Stimulated activated CD4-positive, alpha-beta T cell treated with anti-CD3 and anti-CD28 coated beads, Interleukin-15, amount 100 ng/mL, for 48 hours (primary cell): ENCODE measurements at regions not wholly inside any gene's neighbourhood (a gene's known extent, or its start where the extent isn't known, plus 50 kb on each side); places are given as distances from the start of the nearest gene placed in this dataset.

Experiments used
- DNase-seq, 2 donors: peaks; one replicate each; pipeline ENCODE4 v3.0.0-alpha.2; 2020; ENCODE audit warnings: low read depth in 2 of 2

GRCh38 chr18:22847392-22847791 is 85.7 kb upstream of the RBBP8 start:
- no peak for DNase-seq

DNA sequence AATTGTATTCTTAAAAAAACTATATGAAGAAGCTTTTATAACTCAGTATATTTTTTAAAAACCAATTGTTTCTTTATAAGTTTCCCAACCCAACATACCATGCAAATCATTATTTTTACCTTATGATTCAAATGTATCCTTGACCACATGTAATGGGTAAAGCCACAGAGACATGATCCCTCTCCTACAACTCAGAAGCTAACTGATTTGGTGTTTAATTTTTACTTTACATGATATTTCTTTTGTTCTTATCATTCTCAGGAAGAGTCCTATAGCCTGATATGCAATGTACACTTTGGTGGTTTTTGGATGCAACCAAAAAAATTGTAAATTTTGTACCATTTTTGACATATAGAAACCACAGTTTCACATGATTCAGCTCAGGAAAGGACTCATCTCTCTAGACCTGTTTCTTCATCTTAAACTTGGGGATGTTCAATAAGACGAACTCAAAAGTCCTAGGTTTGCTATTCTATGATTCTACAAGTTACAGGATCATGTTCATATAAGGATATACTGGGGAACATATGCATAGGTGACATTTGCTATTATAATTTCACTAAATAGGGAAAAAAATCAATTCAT is 85.2 kb upstream of the RBBP8 start:
- DNase-seq = no peak

GRCh38 chr18:22848615-22849014 is 84.5 kb upstream of the RBBP8 start:
- DNase-seq = no peak

- no peak for DNase-seq
These were observed 76.3 kb upstream of the RBBP8 start for GRCh38 chr18:22856870-22857269.

GRCh38 chr18:22858121-22858520 is 75.0 kb upstream of the RBBP8 start:
- DNase-seq = no peak

- DNase-seq = no peak
These were observed 72.3 kb upstream of the RBBP8 start for GRCh38 chr18:22860807-22861206.

GRCh38 chr18:22865354-22866116 is 67.6 kb upstream of the RBBP8 start:
- no peak for DNase-seq

DNA sequence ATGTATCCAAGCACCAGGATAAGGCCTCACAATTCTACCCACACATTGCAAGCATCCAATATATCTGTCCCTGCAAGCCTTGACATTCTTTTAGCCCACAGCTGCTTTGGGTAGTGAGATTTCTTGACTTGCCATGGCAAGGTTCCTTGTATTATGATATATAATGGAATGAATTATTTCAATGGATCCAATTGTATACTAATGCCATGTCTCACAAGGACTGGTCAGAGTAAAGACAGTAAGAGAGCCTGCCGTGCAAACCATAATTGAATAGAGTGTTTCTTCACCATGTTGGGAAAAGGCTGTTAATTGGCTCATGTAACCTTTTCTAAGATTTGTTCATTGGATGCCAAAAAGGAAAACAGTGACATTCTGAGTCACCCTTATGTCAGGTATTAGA is 64.3 kb upstream of the RBBP8 start:
- no peak for DNase-seq

GRCh38 chr18:22871809-22872525 is 61.2 kb upstream of the RBBP8 start:
- no peak for DNase-seq

- no peak for DNase-seq
These were observed 60.1 kb upstream of the RBBP8 start for GRCh38 chr18:22872900-22873537.

DNA sequence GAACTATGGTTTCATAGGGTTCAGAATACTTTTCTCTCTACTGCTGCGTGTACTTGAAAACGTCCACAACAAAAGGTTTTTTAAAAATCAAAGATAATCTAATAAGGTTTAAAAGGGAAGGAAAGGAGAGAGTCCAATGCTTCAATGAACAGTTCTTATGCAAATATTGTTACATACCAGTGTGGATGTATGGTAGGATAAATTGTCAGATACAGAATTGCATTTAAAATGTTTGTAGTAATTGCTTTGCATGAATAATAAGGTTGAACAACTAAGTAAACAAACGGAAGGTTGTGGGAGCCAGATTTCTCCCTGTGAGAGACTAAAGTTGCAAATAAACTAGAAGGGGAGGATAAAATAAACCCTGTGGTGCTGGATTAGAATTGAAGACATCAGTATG is 53.8 kb upstream of the RBBP8 start:
- DNase-seq = no peak

DNA sequence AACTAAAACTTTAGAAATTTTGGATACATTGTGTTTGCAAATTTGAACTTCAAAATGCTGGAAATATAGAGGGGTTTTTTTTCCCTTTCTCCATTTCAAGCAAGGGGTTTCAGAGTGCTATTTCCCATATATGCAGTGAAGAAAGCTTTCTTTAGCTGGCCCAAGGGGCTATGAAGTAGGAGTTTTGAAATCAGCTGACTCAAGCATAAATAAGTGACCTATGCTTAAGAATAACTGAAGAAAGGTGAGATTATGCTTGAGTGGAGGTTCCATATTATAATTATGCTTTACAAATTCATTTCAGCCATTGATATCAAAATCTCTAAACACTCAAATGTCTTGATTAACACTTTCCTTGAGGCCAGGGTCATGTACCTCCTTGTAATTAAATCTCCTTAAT is 51.0 kb upstream of the RBBP8 start:
- DNase-seq = no peak

GRCh38 chr18:22883179-22883578 is 49.9 kb upstream of the RBBP8 start:
- no peak for DNase-seq
